ENCODE measurements at regions not wholly inside any gene's neighbourhood (a gene's known extent, or its start where the extent isn't known, plus 50 kb on each side); places are given as distances from the start of the nearest gene placed in this dataset.
A peak's percentile ranks its signal among the peaks of the same experiment; 100 is the strongest.
"Not testable (repeated sequence)": the region's sequence is repeated elsewhere in the genome, so short reads cannot be mapped to it uniquely, and the experiment has no call there.

DNA sequence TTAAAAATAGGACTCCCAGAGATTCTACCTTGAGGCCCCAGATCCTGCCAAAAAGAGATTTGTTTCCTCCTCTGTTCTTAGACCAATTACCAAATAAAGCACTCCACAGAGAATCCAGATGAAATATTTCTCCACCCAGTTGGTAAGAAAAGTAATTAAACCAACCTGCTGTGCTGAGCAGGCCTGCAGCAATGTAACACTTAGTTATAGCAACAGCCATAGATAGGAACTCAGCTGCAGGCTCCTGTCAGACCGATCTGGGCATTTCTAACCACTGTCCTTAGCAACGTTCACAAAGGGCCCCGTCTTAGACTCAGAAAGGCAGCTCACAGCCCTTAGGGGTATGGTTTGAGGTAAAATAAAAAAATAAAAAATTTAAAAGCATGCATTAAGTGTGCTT lies 271.1 kb downstream of the KCNRG start:
- Histone ChIP-seq H3K4me1 (peaks cover 0 to 46% of the 10 kb centered on the region in 2 donors), H3K36me3 (no peaks in the 10 kb centered on the region), H3K27ac (peak overlapping the region in 1 of 2 donors; percentile 15), H3K9me3 (peaks cover 0 to 2% of the 10 kb centered on the region in 2 donors), H3K4me3 (no peak overlapping the region), H3K27me3 (no peaks in the 10 kb centered on the region)
- intact Hi-C loops (cut with DNase I): no loop called here
- TF ChIP-seq CTCF (IDR thresholded peaks at IDR 0.05): no peak
- ATAC-seq: peak; percentile 76
- DNase-seq: no peak

DNA sequence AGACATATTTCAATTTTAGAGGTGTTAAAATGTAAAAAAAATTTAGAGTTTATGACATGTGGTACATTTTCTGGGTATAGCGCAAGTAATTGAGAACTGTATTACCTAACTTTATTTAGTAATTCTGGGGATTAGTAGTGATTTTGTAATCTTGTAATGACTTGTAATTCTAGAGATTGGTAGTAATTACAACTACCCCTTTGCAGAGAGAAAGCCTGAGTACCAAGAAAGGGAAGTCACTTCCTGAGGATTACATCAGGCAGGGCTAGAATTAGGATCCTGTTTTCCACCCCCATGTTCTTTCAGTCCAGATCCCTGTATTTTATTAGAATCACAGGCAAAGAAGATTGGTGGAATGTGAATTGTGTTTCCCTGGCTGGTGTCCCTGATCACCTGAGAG lies 274.9 kb downstream of the KCNRG start:
- Histone ChIP-seq H3K4me1 (peaks cover 0 to 42% of the 10 kb centered on the region in 2 donors), H3K9me3 (no peaks in the 10 kb centered on the region), H3K36me3 (no peaks in the 10 kb centered on the region), H3K27ac (peak overlapping the region in 1 of 2 donors; percentile 62), H3K4me3 (no peak overlapping the region), H3K27me3 (no peaks in the 10 kb centered on the region)
- no peak for DNase-seq
- intact Hi-C loops (cut with DNase I): no loop called here
- no peak for ATAC-seq
- no peak for TF ChIP-seq CTCF (IDR thresholded peaks at IDR 0.05)

DNA sequence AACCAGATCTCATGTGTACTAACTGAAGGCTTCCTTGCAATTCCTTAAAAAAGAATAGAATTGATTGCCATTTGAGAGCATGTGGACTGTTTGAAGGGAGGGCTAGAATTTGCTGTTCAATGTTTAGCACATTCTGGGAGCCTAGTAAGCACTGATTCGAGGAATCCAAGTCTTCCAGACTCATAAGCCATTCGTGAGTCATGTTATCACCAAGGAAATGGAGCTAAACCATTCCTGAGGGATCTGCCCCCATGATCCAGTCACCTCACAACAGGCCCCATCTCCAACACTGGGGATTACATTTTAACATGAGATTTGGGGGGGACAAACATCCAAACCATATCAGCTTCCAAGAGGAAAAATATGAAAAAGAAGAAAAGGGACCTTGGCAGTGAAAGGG lies 276.4 kb downstream of the KCNRG start:
- intact Hi-C loops (cut with DNase I): no loop called here
- no peak for DNase-seq
- H3K36me3 ChIP-seq: no peaks in the 10 kb centered on the region
- H3K9me3 ChIP-seq: no peaks in the 10 kb centered on the region
- no peak overlapping the region for H3K4me3 ChIP-seq
- H3K27ac ChIP-seq: no peak overlapping the region
- H3K4me1 ChIP-seq: peaks cover 0 to 30% of the 10 kb centered on the region in 2 donors
- ATAC-seq: no peak
- no peak for TF ChIP-seq CTCF (IDR thresholded peaks at IDR 0.05)
- H3K27me3 ChIP-seq: no peaks in the 10 kb centered on the region

GRCh38 chr13:50292081-50292480 lies 276.8 kb downstream of the KCNRG start:
- H3K27me3 ChIP-seq: no peaks in the 10 kb centered on the region
- DNase-seq: no peak
- H3K36me3 ChIP-seq: no peaks in the 10 kb centered on the region
- H3K4me3 ChIP-seq: no peak overlapping the region
- no peak for TF ChIP-seq CTCF (IDR thresholded peaks at IDR 0.05)
- no peak overlapping the region for H3K27ac ChIP-seq
- intact Hi-C loops (cut with DNase I): no loop called here
- ATAC-seq: peak; percentile 82
- H3K9me3 ChIP-seq: no peaks in the 10 kb centered on the region
- peaks cover 0 to 30% of the 10 kb centered on the region in 2 donors for H3K4me1 ChIP-seq

DNA sequence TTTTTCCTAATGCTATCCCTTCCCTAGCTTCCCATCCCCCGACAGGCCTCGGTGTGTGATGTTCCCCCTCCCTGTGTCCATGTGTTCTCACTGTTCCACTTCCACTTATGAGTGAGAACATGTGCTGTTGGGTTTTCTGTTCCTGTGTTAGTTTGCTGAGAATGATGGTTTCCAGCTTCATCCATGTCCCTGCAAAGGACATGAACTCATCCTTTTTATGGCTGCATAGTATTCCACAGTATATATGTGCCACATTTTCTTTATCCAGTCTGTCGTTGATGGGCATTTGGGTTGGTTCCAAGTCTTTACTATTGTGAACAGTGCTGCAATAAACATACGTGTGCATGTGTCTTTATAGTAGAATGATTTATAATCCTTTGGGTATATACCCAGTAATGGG lies 279.2 kb downstream of the KCNRG start:
- ATAC-seq; H3K36me3 ChIP-seq; H3K9me3 ChIP-seq; intact Hi-C loops (cut with DNase I); H3K27me3 ChIP-seq; DNase-seq; H3K4me3 ChIP-seq; H3K27ac ChIP-seq: not testable (repeated sequence)
- peaks cover 0 to 28% of the 10 kb centered on the region in 2 donors for H3K4me1 ChIP-seq

GRCh38 chr13:50299546-50300249 lies 284.5 kb downstream of the KCNRG start:
- no peak for ATAC-seq
- intact Hi-C loops (cut with DNase I): no loop called here
- TF ChIP-seq CTCF (IDR thresholded peaks at IDR 0.05): no peak
- no peaks in the 10 kb centered on the region for H3K36me3 ChIP-seq
- no peak overlapping the region for H3K4me3 ChIP-seq
- no peaks in the 10 kb centered on the region for H3K4me1 ChIP-seq
- H3K27ac ChIP-seq: no peak overlapping the region
- DNase-seq: no peak
- H3K27me3 ChIP-seq: no peaks in the 10 kb centered on the region
- H3K9me3 ChIP-seq: no peaks in the 10 kb centered on the region

Measured in left lung (tissue), 4 donors.